CD4-positive, alpha-beta T cell treated with Interleukin-2 at 100 ng/mL for 4 hours (primary cell): ENCODE measurements at regions not wholly inside any gene's neighbourhood (a gene's known extent, or its start where the extent isn't known, plus 50 kb on each side); places are given as distances from the start of the nearest gene placed in this dataset.

ENCODE experiments used
- DNase-seq: peaks from one replicate; pipeline ENCODE4 v3.0.0-alpha.2; 2020; ENCODE audit warnings: low spot score

DNA sequence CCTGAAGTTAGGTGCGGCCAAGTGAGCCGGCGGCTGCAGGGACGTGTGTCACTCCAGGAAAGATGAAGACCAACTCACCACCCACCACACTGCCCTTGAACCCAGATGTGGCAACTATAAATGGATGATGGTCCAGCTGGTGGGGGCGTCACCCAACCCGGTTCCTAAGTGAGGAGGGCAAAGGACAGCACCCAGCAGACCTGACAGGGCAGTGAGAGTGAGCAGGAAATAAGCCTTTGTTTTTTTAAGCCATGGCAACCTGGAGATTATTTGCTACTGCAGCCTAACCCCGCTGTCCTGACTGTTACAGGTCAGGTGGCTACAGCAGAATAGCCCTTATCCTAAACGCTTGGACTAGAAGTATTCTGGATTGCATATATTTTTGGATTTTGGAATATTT lies 228.9 kb downstream of the CTTN start:
- DNase-seq = no peak

GRCh38 chr11:70628176-70628854 lies 230.0 kb downstream of the CTTN start:
- no peak for DNase-seq

DNA sequence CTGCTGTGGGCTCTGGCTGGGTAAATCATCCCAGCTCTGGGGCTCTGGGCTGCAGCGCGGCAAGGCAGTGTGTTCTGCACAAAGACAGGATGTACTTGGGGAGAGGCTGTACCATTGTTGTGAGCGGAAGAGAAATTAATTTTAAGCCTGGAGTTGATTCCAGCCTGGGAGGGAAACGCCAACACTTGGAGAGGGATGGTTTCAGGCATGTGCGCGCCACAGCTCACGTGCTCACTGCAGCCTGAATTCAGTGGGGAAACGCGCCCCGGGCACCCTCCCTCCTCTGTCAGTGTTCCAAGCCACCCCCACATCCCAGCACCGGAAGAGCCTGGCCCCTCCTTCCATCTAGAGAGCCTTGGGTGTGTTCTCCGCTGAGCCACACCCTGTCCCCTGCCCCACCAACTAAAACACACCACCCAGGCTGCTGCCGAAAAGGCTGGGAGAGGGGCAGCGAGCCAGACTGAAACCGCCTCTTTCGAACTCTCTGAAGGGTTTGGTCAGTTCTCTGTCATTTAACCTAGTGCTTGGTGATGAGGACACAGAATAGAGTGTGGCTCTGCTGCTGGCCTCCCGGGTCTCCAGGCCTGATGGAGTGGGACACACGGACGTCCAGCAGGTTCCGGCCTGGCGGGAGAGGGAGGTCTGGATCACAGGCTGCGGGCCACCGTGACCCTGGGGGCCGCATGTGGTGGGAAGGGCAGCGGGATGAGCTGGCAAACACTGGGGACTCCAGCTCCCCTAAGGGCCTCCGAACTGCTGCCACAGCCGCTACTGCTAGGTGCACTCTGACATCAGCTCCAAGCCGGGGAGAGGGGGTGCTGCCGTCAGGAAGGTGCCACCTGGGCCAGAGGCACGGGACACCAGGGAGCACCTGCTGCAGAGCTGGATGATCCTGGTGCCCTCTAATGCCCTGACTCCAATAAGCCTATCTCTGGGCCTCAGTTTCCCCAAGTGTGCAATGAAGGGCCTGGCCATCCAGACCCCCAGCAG lies 230.8 kb downstream of the CTTN start:
- no peak for DNase-seq

DNA sequence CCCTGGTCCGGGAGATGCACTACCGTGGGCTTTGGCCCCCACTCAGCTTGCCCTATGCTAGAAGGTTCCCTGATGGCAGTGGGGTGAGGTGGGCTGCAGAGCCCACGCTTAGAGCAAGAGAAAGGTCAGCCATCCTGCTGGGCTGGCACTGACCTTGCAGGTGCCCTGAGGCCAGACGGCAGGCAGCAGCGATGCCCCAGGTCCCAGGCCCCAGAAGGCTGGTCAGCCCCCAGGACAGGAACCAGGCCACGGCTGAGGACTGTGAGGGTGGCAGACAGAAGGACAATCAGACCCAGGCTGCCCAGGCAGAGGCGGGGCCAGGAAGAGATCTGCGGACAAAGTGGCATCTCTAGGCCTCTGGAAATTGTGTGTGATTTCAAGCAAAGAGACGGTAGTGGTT lies 231.7 kb downstream of the CTTN start:
- DNase-seq = no peak

DNA sequence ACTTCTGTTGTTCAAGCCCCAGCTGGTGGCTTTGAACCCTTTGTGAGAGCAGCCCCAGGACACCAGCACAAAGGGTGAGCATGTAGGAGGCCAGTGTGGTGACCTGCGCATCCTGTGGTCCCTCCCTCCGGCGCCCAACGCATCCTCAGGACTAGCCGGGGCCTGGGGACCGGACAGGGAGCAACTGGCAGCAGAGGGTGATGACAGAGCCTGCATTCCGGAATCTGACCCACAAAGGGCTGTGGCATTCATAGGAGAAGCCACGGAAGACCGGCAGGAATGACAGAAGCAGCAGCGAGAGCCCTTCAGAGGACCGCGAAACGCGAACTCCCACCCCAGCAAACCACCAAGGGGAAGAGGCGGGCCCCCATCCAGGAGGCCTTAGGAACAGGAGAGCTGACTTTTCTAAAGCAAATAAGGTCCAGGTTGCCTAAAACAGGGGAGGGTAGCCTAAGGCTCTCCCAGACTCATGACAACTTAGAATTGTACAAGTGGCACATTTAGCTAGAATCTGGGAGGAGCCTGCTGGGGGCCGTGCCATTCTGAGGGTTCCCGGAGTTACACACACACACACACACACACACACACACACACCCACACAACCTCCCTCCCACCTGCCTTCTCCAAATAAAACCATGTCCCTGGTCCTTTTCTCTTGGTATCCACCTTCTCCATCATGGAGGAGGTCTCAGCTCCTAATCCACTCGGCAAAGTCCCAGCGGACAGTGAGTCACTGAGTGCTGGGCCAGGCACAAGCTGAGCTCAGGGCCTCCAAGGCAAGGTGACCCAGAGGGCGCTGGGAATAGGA lies 232.7 kb downstream of the CTTN start:
- no peak for DNase-seq

DNA sequence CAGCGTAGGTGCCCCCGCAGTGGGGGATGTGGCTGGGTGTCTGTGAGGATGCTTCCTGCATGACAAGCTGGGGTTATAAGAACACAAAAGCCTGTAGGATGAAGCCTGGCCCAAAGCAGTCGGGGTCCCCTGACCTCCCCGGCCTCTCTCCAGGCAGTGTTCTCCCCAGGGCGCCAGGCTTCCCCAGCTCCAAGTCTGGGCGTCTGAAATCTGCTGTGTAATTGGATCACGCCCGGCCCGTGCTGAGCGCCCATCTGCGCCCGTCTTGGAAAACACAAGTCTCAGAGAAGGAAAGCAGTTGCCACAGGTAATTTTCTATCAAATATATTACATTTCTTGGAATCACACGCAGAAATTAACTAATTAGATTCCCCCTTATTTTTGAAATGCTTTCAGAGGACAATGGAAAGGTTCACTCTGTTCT lies 233.3 kb downstream of the CTTN start:
- DNase-seq = no peak

DNA sequence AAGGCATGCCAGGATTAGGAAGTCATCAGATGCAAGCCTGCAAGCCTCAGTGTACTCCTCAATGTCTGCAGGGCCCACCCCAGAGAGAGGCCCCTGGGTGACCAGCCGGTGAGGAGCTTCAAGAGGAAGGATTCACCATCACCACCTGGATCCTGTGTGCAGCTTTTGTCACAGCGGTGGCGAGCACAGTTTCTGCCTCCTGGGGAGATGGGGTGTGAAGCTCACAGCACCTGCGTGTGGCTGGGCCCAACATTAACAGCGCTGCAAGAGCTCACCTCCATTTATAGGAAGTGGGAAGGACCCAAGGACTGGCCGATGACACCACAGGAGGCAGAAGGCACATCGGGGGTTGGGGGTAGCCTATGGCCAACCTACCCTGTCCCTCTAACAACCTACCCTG lies 235.3 kb downstream of the CTTN start:
- no peak for DNase-seq

- DNase-seq = no peak
These were observed 238.3 kb downstream of the CTTN start for GRCh38 chr11:70636659-70637058.

GRCh38 chr11:70637186-70637800 lies 239.0 kb downstream of the CTTN start:
- no peak for DNase-seq

- DNase-seq = no peak
These were observed 239.7 kb downstream of the CTTN start for GRCh38 chr11:70637949-70638583.

GRCh38 chr11:70640408-70640807 lies 242.1 kb downstream of the CTTN start:
- no peak for DNase-seq

GRCh38 chr11:70641369-70641768 lies 243.0 kb downstream of the CTTN start:
- no peak for DNase-seq

DNA sequence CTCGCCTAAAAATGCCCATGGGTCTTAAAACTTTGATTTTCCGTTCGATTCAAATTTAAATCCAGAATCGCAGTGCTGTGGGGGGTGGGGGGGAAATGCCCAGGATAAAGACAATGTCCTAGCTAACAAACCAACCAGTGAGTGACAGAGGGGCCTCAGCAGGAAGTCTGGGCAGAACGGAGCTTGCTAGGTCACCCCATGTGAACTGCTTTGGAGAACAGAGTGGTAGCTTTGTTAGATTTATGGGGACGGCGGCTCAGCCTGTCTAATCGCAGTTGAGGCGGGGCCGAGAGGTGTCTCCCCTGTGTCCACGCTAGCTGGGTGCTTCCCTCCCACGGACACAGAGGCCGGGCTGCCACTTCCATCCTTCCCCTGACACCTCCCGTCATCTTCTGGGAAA lies 243.9 kb downstream of the CTTN start:
- no peak for DNase-seq

- no peak for DNase-seq
These were observed 245.3 kb downstream of the CTTN start for GRCh38 chr11:70643642-70644041.

- DNase-seq = no peak
These were observed 246.2 kb downstream of the CTTN start for GRCh38 chr11:70644343-70645060.

DNA sequence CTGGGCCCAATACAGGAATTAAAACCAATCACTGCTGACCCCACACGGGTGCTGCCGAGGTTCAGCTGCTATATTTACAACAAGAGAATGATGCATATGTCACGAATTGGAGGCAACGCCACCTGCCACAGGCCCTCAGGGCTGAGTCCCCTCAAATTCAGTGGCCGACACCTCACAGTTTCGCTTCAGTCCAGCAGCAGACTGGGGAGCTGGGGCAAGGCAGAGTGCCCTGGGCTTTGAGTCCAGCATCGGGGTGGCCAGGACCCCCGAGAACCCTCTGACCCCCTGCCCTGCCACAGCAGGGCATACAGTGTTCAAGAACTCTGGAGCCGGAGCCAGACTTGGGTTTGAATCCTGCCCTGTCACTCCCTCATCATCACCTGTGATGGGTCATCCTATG lies 247.2 kb downstream of the CTTN start:
- DNase-seq = no peak

DNA sequence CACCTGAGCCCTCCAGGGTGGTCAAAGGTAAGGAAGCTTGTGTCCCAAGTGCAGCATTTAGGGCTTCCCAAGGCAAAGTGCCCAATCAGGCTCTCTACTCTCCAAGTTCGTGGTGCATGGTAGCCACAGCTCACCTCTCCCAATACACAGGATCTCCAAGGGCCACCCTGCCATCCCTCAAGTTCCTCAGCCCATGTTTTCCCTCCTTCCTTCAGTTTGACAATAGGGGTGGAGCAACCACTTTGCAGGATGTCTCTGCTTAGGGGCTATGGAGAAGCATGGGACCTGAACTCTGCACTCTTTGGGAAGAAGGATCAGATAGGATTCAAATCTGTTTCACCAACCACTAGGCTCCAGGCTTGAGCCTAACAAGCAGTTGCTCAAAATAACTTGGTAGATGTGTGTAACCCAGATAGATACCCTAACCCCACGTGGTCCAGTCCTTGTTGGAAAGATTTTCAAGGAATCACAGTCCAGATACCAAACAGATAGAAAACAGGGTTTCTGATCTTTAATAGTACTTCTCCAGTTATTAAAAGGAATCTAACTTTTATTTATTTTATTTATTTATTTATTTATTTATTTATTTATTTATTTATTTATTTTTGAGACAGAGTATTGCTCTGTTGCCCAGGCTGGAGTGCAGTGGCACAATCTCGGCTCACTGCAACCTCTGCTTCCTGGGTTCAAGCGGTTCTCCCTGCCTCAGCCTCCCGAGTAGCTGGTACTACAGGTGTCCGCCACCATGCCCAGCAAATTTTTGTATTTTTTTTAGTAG lies 248.1 kb downstream of the CTTN start:
- no peak for DNase-seq

DNA sequence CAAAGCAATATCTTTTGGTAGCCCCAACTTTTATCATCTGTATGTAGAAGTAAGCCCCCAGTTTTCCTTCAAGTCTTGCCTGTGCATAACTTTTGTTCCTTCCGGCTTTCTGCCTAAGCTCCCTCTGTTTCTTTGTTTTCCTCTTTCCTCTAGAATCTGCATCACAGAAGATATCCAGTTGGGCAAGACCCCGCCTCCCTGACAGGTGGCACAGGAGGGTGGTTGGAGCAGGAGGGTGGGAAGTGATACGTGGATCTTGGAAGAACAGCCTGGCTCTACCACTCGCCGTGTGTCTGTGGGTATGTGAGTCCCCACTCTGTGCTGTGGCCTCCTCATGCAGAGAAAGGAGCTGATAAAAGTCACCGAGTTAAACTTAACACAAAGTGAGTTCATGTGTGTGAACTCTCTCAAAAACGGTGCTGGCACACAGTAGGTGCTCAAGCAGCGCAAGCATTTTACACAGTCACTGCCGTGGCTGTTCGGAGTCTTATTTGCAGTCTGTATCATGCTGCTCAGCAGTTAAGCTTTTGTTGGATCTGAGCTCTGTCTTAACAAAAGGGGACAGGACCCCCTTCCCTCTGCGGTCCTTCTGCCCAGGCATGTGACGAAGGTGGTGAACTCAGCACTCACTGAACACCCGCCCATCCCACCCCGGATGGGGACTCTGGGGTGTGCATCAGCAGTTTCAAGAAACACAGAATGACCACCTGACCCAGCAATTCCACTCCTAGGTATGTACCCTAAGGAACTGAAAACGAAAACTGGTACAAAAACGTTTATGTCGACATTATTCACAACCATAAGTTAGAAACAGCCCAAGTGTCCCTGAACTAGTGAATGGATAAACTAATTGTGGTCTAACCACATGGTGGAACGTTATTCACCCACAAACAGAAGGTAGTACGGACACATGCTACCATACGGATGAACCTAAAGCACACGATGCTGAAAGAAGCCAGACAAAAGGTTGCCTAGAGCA lies 249.1 kb downstream of the CTTN start:
- no peak for DNase-seq
